ENCODE measurements at regions not wholly inside any gene's neighbourhood (a gene's known extent, or its start where the extent isn't known, plus 50 kb on each side); places are given as distances from the start of the nearest gene placed in this dataset.

GRCh38 chrX:39465906-39466305, 631.9 kb downstream of the BCOR start (continued):
- no peak for TF ChIP-seq HNF4G (IDR thresholded peaks at IDR 0.05)
- TF ChIP-seq FOXA2 (IDR thresholded peaks at IDR 0.05), result no peak
- TF ChIP-seq CTCF (IDR thresholded peaks at IDR 0.05; ENCODE audit: low read depth, low read length, missing input control), result no peak
- no peak for TF ChIP-seq ATF3 (IDR thresholded peaks at IDR 0.05)

GRCh38 chrX:39469126-39469525, 628.6 kb downstream of the BCOR start:
- Histone ChIP-seq H3K9ac (ENCODE audit: low read depth in 1 of 2, low read length in 2 of 2) (no peak overlapping the region), H3K4me1 (ENCODE audit: control insufficient read depth in 4 of 4, insufficient read depth in 4 of 4, low read length in 3 of 4) (no peaks in the 10 kb centered on the region), H3K36me3 (ENCODE audit: control insufficient read depth in 4 of 4, insufficient read depth in 3 of 4, low read depth in 1 of 4, low read length in 3 of 4) (no peaks in the 10 kb centered on the region), H3K27me3 (ENCODE audit: control insufficient read depth in 4 of 4, insufficient read depth in 4 of 4, low read length in 3 of 4) (no peaks in the 10 kb centered on the region), H3K27ac (ENCODE audit: low read depth in 1 of 2, low read length in 2 of 2) (no peak overlapping the region), H3K4me3 (ENCODE audit: low read depth in 1 of 3, low read length in 3 of 3) (no peak overlapping the region), H3K9me3 (ENCODE audit: control insufficient read depth in 4 of 4, low read length in 3 of 4) (no peaks in the 10 kb centered on the region)
- DNase-seq (ENCODE audit: low spot score), result no peak
- 89% methylated on average over 4 of the region's 4 CpGs for WGBS
- TF ChIP-seq FOXA2 (IDR thresholded peaks at IDR 0.05) (no peak), JUND (IDR thresholded peaks at IDR 0.05) (no peak), REST (IDR thresholded peaks at IDR 0.05) (no peak), ZBTB33 (IDR thresholded peaks at IDR 0.05) (no peak), HNF4G (IDR thresholded peaks at IDR 0.05) (no peak)

GRCh38 chrX:39470588-39471407, 627.0 kb downstream of the BCOR start:
- Histone ChIP-seq H3K27me3 (ENCODE audit: control insufficient read depth in 4 of 4, insufficient read depth in 4 of 4, low read length in 3 of 4) (no peaks in the 10 kb centered on the region), H3K27ac (ENCODE audit: low read depth in 1 of 2, low read length in 2 of 2) (no peak overlapping the region), H3K9me3 (ENCODE audit: control insufficient read depth in 4 of 4, low read length in 3 of 4) (no peaks in the 10 kb centered on the region), H3K4me3 (ENCODE audit: low read depth in 1 of 3, low read length in 3 of 3) (no peak overlapping the region), H3K9ac (ENCODE audit: low read depth in 1 of 2, low read length in 2 of 2) (no peak overlapping the region), H3K4me1 (ENCODE audit: control insufficient read depth in 4 of 4, insufficient read depth in 4 of 4, low read length in 3 of 4) (peaks cover 3 to 7% (median 5%) of the 10 kb centered on the region in 4 donors), H3K36me3 (ENCODE audit: control insufficient read depth in 4 of 4, insufficient read depth in 3 of 4, low read depth in 1 of 4, low read length in 3 of 4) (no peaks in the 10 kb centered on the region)
- WGBS, result 71% methylated on average over 10 of the region's 10 CpGs
- TF ChIP-seq RAD21 (IDR thresholded peaks at IDR 0.05), result no peak
- peak in 1 of 2 donors; percentile 36 for TF ChIP-seq HNF4A (conservative IDR thresholded peaks at IDR 0.05)
- DNase-seq (ENCODE audit: low spot score), result no peak
